A549 (cell line): ENCODE measurements at regions not wholly inside any gene's neighbourhood (a gene's known extent, or its start where the extent isn't known, plus 50 kb on each side); places are given as distances from the start of the nearest gene placed in this dataset.

Experiments
- CBX8 ChIP-seq: fragments of 200-600 bp; sonication (generic); IDR thresholded peaks from 2 replicates; pipeline ENCODE4 v1.6.1; 2016
- CTCF ChIP-seq: fragments of >200 bp; sonication (Bioruptor Twin); formaldehyde crosslinking; IDR thresholded peaks from 3 replicates; pipeline ENCODE4 v1.5.1; 2016
- E2F6 ChIP-seq: IDR thresholded peaks from 2 replicates; pipeline ENCODE4 v1.6.1; 2012; ENCODE audit warnings: low read depth, borderline replicate concordance
- EHMT2 ChIP-seq: fragments of 200-600 bp; sonication (generic); IDR thresholded peaks from 2 replicates; pipeline ENCODE4 v1.6.1; 2016; ENCODE audit warnings: antibody characterized with exemption, low read depth, mild to moderate bottlenecking, moderate library complexity
- ELK1 ChIP-seq: fragments of 150-350 bp; IDR thresholded peaks from 2 replicates; pipeline ENCODE4 v1.6.1; 2014; ENCODE audit warnings: low read depth, mild to moderate bottlenecking, low read length
- HMGXB4 ChIP-seq: fragments of 250-450 bp; sonication (Bioruptor Pico); IDR thresholded peaks from 2 replicates; pipeline ENCODE4 v1.5.0; 2021; ENCODE audit warnings: mild to moderate bottlenecking, moderate library complexity, borderline replicate concordance
- RAD21 ChIP-seq, 2 experiments: fragments of >200 bp in 1 of 2; sonication (Bioruptor Twin) in 1 of 2; formaldehyde crosslinking in 1 of 2; IDR thresholded peaks in 1 of 2; conservative IDR thresholded peaks in 1 of 2; 2 replicates in 1 of 2; 3 replicates in 1 of 2; pipeline ENCODE4 v1.6.1; 2012 to 2018; ENCODE audit warnings: inconsistent platforms in 1 of 2

- TF ChIP-seq CTCF = no peak
- no peak for TF ChIP-seq E2F6
- TF ChIP-seq EHMT2 = no peak
- TF ChIP-seq ELK1 = no peak
- no peak for TF ChIP-seq HMGXB4 (CRISPR knock-in tag)
- TF ChIP-seq CBX8 = no peak
- TF ChIP-seq RAD21 (conservative IDR thresholded peaks at IDR 0.05 in 1 of 2, IDR thresholded peaks at IDR 0.05 in 1 of 2) = no peak
Observed at GRCh38 chr17:55654022-55654421, 68.6 kb downstream of the TMEM100 start.
